Kidney (tissue), 13 donors: ENCODE measurements at regions not wholly inside any gene's neighbourhood (a gene's known extent, or its start where the extent isn't known, plus 50 kb on each side); places are given as distances from the start of the nearest gene placed in this dataset.

Experiments
- DNase-seq, 5 donors: peaks; one replicate each; pipeline ENCODE4 v3.0.0-alpha.2; 2013 to 2020
- FAIRE-seq: peaks from 2 replicates; lab custom pipeline; 2012; peaks lifted over from hg19 to GRCh38; lab: Jason Lieb, UNC
- H3K27ac ChIP-seq, 2 donors: one replicate each; pipeline ENCODE4 v1.7.0; 2013; ENCODE audit warnings: low read depth in 2 of 2, low read length in 2 of 2, inconsistent platforms in 1 of 2
- H3K27me3 ChIP-seq: one replicate; pipeline ENCODE4 v1.7.1; 2013; ENCODE audit warnings: low read length, inconsistent platforms; ENCODE audit not compliant: control insufficient read depth, insufficient read depth
- H3K36me3 ChIP-seq, 3 donors: one replicate each; pipeline versions ENCODE4 v1.7.0 to v1.7.1; 2013; ENCODE audit warnings: low read length in 3 of 3, control low read depth in 1 of 3, inconsistent platforms in 1 of 3; ENCODE audit not compliant: insufficient read depth in 3 of 3, control insufficient read depth in 2 of 3
- H3K4me1 ChIP-seq, 3 donors: one replicate each; pipeline versions ENCODE4 v1.7.0 to v1.7.1; 2013; ENCODE audit warnings: low read length in 3 of 3, inconsistent platforms in 1 of 3, low read depth in 1 of 3; ENCODE audit not compliant: control insufficient read depth in 2 of 3, insufficient read depth in 2 of 3
- H3K4me3 ChIP-seq, 3 donors: one replicate each; pipeline versions ENCODE4 v1.7.0 to v1.8.1; 2013; ENCODE audit warnings: low read length in 3 of 3, control low read depth in 1 of 3, inconsistent platforms in 1 of 3
- H3K9ac ChIP-seq, 3 donors: one replicate each; pipeline versions ENCODE4 v1.7.0 to v1.7.1; 2013; ENCODE audit warnings: low read length in 3 of 3, control low read depth in 1 of 3, inconsistent platforms in 1 of 3
- H3K9me3 ChIP-seq, 3 donors: one replicate each; pipeline versions ENCODE4 v1.7.0 to v1.7.1; 2013; ENCODE audit warnings: low read length in 3 of 3, control low read depth in 1 of 3, inconsistent platforms in 1 of 3; ENCODE audit not compliant: control insufficient read depth in 2 of 3, insufficient read depth in 1 of 3
- CTCF ChIP-seq: IDR thresholded peaks from 3 replicates; pipeline ENCODE4 v1.5.1; 2012; ENCODE audit warnings: mild to moderate bottlenecking, moderate library complexity, borderline replicate concordance; ENCODE audit not compliant: insufficient read depth; ENCODE audit errors: extremely low read depth
- intact Hi-C: fragments of 100-400 bp; cut with DNase I; formaldehyde crosslinking; loops from one replicate; pipeline ENCODE4 v1.11.1; 2022
- donor health status: control.
- donor health status: control.
- donor health status: control.
- donor health status: control.
- donor health status: control.
- donor health status: DM: yes; HTN: yes; CAD: no.
- donor health status: Normal renal cell carcinoma (clear cell type).

GRCh38 chr15:98226149-98226548 lies 265.6 kb downstream of the ARRDC4 start:
- TF ChIP-seq CTCF, result no peak
- Histone ChIP-seq H3K9ac (no peak overlapping the region), H3K27ac (no peak overlapping the region), H3K9me3 (no peaks in the 10 kb centered on the region), H3K36me3 (no peaks in the 10 kb centered on the region), H3K27me3 (no peaks in the 10 kb centered on the region), H3K4me1 (no peaks in the 10 kb centered on the region), H3K4me3 (no peak overlapping the region)
- intact Hi-C loops, result no loop called here
- FAIRE-seq, result no peak
- DNase-seq, result no peak

GRCh38 chr15:98226578-98226977 lies 266.1 kb downstream of the ARRDC4 start:
- Histone ChIP-seq H3K4me3 (no peak overlapping the region), H3K9ac (no peak overlapping the region), H3K9me3 (no peaks in the 10 kb centered on the region), H3K4me1 (no peaks in the 10 kb centered on the region), H3K27ac (no peak overlapping the region), H3K27me3 (no peaks in the 10 kb centered on the region), H3K36me3 (no peaks in the 10 kb centered on the region)
- intact Hi-C loops, result no loop called here
- no peak for DNase-seq
- no peak for TF ChIP-seq CTCF
- FAIRE-seq, result no peak

- FAIRE-seq, result no peak
- Histone ChIP-seq H3K4me1 (no peaks in the 10 kb centered on the region), H3K9ac (no peak overlapping the region), H3K27ac (no peak overlapping the region), H3K4me3 (no peak overlapping the region), H3K36me3 (no peaks in the 10 kb centered on the region), H3K27me3 (no peaks in the 10 kb centered on the region), H3K9me3 (no peaks in the 10 kb centered on the region)
- intact Hi-C loops, result no loop called here
- no peak for TF ChIP-seq CTCF
- DNase-seq, result peak in 1 of 5 donors; percentile 46
Observed at GRCh38 chr15:98228846-98229245, 268.3 kb downstream of the ARRDC4 start.

- no peaks in the 10 kb centered on the region for H3K4me1 ChIP-seq
- no peaks in the 10 kb centered on the region for H3K27me3 ChIP-seq
- DNase-seq (no peak), FAIRE-seq (no peak)
- no peaks in the 10 kb centered on the region for H3K9me3 ChIP-seq
- H3K4me3 ChIP-seq, result no peak overlapping the region
- H3K36me3 ChIP-seq, result no peaks in the 10 kb centered on the region
- no peak for TF ChIP-seq CTCF
- H3K27ac ChIP-seq, result no peak overlapping the region
- no peak overlapping the region for H3K9ac ChIP-seq
- intact Hi-C loops, result no loop called here
Observed at GRCh38 chr15:98230975-98231374, 270.5 kb downstream of the ARRDC4 start.
